Breast epithelium (tissue), 3 donors: ENCODE measurements at regions not wholly inside any gene's neighbourhood (a gene's known extent, or its start where the extent isn't known, plus 50 kb on each side); places are given as distances from the start of the nearest gene placed in this dataset.
"Not testable (repeated sequence)": the region's sequence is repeated elsewhere in the genome, so short reads cannot be mapped to it uniquely, and the experiment has no call there.

Experiments
- CTCF ChIP-seq, 3 donors: fragments of 450-650 bp; IDR thresholded peaks; one replicate each; pipeline ENCODE4 v1.5.1; 2016 to 2017; ENCODE audit warnings: antibody characterized with exemption in 3 of 3, mild to moderate bottlenecking in 3 of 3, moderate library complexity in 3 of 3
- POLR2A ChIP-seq: fragments of 450-650 bp; IDR thresholded peaks from one replicate; pipeline ENCODE4 v1.6.1; 2016; ENCODE audit warnings: antibody characterized with exemption, mild to moderate bottlenecking, moderate library complexity

GRCh38 chr10:44268435-44268948 lies 116.4 kb downstream of the CXCL12 start:
- not testable (repeated sequence) for TF ChIP-seq POLR2A; CTCF (IDR thresholded peaks at IDR 0.05)
